GM12878 (cell line): ENCODE measurements at regions not wholly inside any gene's neighbourhood (a gene's known extent, or its start where the extent isn't known, plus 50 kb on each side); places are given as distances from the start of the nearest gene placed in this dataset.

Experiments
- ATAC-seq: fragments of 200-7000 bp; cut with Tn5 transposase; 3 replicates; pipeline ENCODE4 v1.9.1; 2020; ENCODE audit warnings: mild to moderate bottlenecking, moderate library complexity
- BruUV-seq: library from RNA; stranded (reverse); fragments of 400-500 nt; replicated peaks from 2 replicates; lab custom pipeline; 2021; lab: Mats Ljungman, UMichigan
- CTCF ChIA-PET: fragments of 300-600 bp; sonication (Branson Sonifier 250); formaldehyde crosslinking; extraction: SDS; loops from one replicate; lab custom pipeline; 2021; ENCODE audit warnings: inconsistent platforms; lab: Yijun Ruan, JAX
- POLR2A ChIA-PET: fragments of 350-600 bp; formaldehyde crosslinking; extraction: SDS; loops from one replicate; lab custom pipeline; 2021; ENCODE audit warnings: inconsistent platforms; lab: Charles Lee
- RAD21 ChIA-PET: fragments of 300-600 bp; sonication (Branson Sonifier 250); formaldehyde crosslinking; loops from one replicate; lab custom pipeline; 2023; ENCODE audit warnings: antibody characterized with exemption; ENCODE audit not compliant: unreplicated experiment; lab: Charles Lee
- SMC1A ChIA-PET: fragments of 300-600 bp; sonication (Branson Sonifier 250); formaldehyde crosslinking; loops from one replicate; lab custom pipeline; 2023; ENCODE audit not compliant: unreplicated experiment, uncharacterized antibody; lab: Charles Lee
- DNase-seq: peaks from one replicate; pipeline ENCODE4 v3.0.0-alpha.2; 2011; ENCODE audit warnings: low read depth, low spot score
- FAIRE-seq: peaks from 3 replicates; lab custom pipeline; 2011; peaks lifted over from hg19 to GRCh38; lab: Jason Lieb, UNC
- H2AFZ ChIP-seq: 2 replicates; pipeline ENCODE4 v1.6.0; 2011; ENCODE audit warnings: low read depth, low read length, control low read depth; ENCODE audit not compliant: control insufficient read depth
- H3K27ac ChIP-seq: 2 replicates; pipeline ENCODE4 v1.5.1; 2011; ENCODE audit warnings: control low read depth; ENCODE audit not compliant: control insufficient read depth, insufficient read depth
- H3K27me3 ChIP-seq, 2 experiments: replicated peaks in 1 of 2; 2 replicates each; pipeline versions ENCODE4 v1.6.0 to v1.6.1; 2011; ENCODE audit warnings: low read length in 1 of 2; ENCODE audit not compliant: control insufficient read depth in 2 of 2, insufficient read depth in 2 of 2
- H3K36me3 ChIP-seq, 2 experiments: 2 replicates each; pipeline ENCODE4 v1.5.1; 2011; ENCODE audit warnings: low read length in 1 of 2; ENCODE audit not compliant: control insufficient read depth in 2 of 2, insufficient read depth in 2 of 2
- H3K4me1 ChIP-seq: 2 replicates; pipeline ENCODE4 v1.6.1; 2011; ENCODE audit warnings: mild to moderate bottlenecking, low read length, moderate library complexity, mixed read lengths; ENCODE audit not compliant: control insufficient read depth, insufficient read depth
- H3K4me2 ChIP-seq: 2 replicates; pipeline ENCODE4 v1.6.0; 2011; ENCODE audit warnings: control low read depth; ENCODE audit not compliant: control insufficient read depth, insufficient read depth
- H3K4me3 ChIP-seq: fragments of 200-600 bp; sonication (generic); 2 replicates; pipeline ENCODE4 v1.5.1; 2016
- H3K79me2 ChIP-seq: 2 replicates; pipeline ENCODE4 v1.6.0; 2011; ENCODE audit warnings: low read length; ENCODE audit not compliant: control insufficient read depth, insufficient read depth
- H3K9ac ChIP-seq: 2 replicates; pipeline ENCODE4 v1.8.0; 2011; ENCODE audit warnings: low read length, control low read depth, mixed read lengths; ENCODE audit not compliant: control insufficient read depth, insufficient read depth
- H3K9me3 ChIP-seq: replicated peaks from 3 replicates; pipeline ENCODE4 v1.5.1; 2011; ENCODE audit warnings: mild to moderate bottlenecking, low read length; ENCODE audit not compliant: control insufficient read depth, insufficient read depth
- H4K20me1 ChIP-seq: 2 replicates; pipeline ENCODE4 v1.6.0; 2011; ENCODE audit not compliant: control insufficient read depth, insufficient read depth
- ASH2L ChIP-seq: fragments of 300-600, 200-600 bp; sonication (generic); IDR thresholded peaks from 2 replicates; pipeline ENCODE4 v1.6.1; 2017; ENCODE audit warnings: low read depth, mild to moderate bottlenecking, borderline replicate concordance
- BACH1 ChIP-seq: fragments of 450-650 bp; IDR thresholded peaks from 2 replicates; pipeline ENCODE4 v1.6.1; 2017; ENCODE audit warnings: mild to moderate bottlenecking, borderline replicate concordance
- CREM ChIP-seq: IDR thresholded peaks from 2 replicates; pipeline ENCODE4 v1.6.1; 2014; ENCODE audit warnings: antibody characterized with exemption, low read depth
- ESRRA ChIP-seq: IDR thresholded peaks from 2 replicates; pipeline ENCODE4 v1.6.1; 2012; ENCODE audit warnings: mild to moderate bottlenecking, low read length, improper control_type of control experiment
- HDAC6 ChIP-seq: fragments of 200-600 bp; sonication (generic); IDR thresholded peaks from one replicate; pipeline ENCODE4 v1.8.0; 2017; ENCODE audit warnings: antibody characterized with exemption; ENCODE audit not compliant: unreplicated experiment
- IKZF1 ChIP-seq: fragments of 450-650 bp; conservative IDR thresholded peaks from 2 replicates; pipeline ENCODE4 v1.6.1; 2017; ENCODE audit warnings: antibody characterized with exemption, mild to moderate bottlenecking
- JUNB ChIP-seq: IDR thresholded peaks from 2 replicates; pipeline ENCODE4 v1.6.1; 2016; ENCODE audit warnings: antibody characterized with exemption, mild to moderate bottlenecking
- KAT2A ChIP-seq: conservative IDR thresholded peaks from 2 replicates; pipeline ENCODE4 v1.6.1; 2011; ENCODE audit warnings: low read depth, low read length; ENCODE audit not compliant: control insufficient read depth
- MEF2A ChIP-seq: IDR thresholded peaks from 2 replicates; pipeline ENCODE4 v1.6.1; 2011; ENCODE audit warnings: low read depth, mild to moderate bottlenecking, low read length, moderate library complexity; ENCODE audit not compliant: insufficient read depth
- NRF1 ChIP-seq: conservative IDR thresholded peaks from 2 replicates; pipeline ENCODE4 v1.6.1; 2011; ENCODE audit warnings: mild to moderate bottlenecking, low read depth, low read length, improper control_type of control experiment
- PML ChIP-seq: IDR thresholded peaks from 2 replicates; pipeline ENCODE4 v1.6.1; 2012; ENCODE audit warnings: low read length, inconsistent platforms
- RBBP5 ChIP-seq: fragments of 200-600 bp; sonication (generic); conservative IDR thresholded peaks from 2 replicates; pipeline ENCODE4 v1.6.1; 2016
- SIN3A ChIP-seq: IDR thresholded peaks from 2 replicates; pipeline ENCODE4 v1.6.1; 2012; ENCODE audit warnings: low read depth, low read length, improper control_type of control experiment
- SRF ChIP-seq, 2 experiments: IDR thresholded peaks; 2 replicates each; pipeline ENCODE4 v1.6.1; 2011; ENCODE audit warnings: low read depth in 2 of 2, low read length in 2 of 2, mild to moderate bottlenecking in 1 of 2, moderate library complexity in 1 of 2
- WGBS: methylation state at CpG from one replicate; pipeline ENCODE4 v1.1.6; 2016; ENCODE audit warnings: low lambda C conversion rate; ENCODE audit not compliant: insufficient replicate concordance, insufficient coverage; ENCODE audit errors: missing lambda C conversion rate; 5-methylcytosine and 5-hydroxymethylcytosine counted together
- in situ Hi-C: fragments of 300-500 bp; cut with MboI; formaldehyde crosslinking; loops from 9 replicates; pipeline ENCODE4 v1.14.3; 2018; ENCODE audit warnings: mixed read lengths
- intact Hi-C: fragments of 100-400 bp; cut with micrococcal nuclease; formaldehyde crosslinking; loops from one replicate; pipeline ENCODE4 v1.14.2; 2022; ENCODE audit not compliant: unreplicated experiment
- TF ChIP-seq, protein P1 (sequence below): IDR thresholded peaks from 2 replicates; pipeline ENCODE4 v1.6.1; 2011; ENCODE audit warnings: borderline replicate concordance, low read depth, mild to moderate bottlenecking, moderate library complexity, low read length; ENCODE audit not compliant: insufficient read depth, poor library complexity, severe bottlenecking
- TF ChIP-seq, protein P2 (sequence below): fragments of 450-650 bp; IDR thresholded peaks from 2 replicates; pipeline ENCODE4 v1.6.1; 2017; ENCODE audit warnings: mild to moderate bottlenecking, moderate library complexity

DNA sequence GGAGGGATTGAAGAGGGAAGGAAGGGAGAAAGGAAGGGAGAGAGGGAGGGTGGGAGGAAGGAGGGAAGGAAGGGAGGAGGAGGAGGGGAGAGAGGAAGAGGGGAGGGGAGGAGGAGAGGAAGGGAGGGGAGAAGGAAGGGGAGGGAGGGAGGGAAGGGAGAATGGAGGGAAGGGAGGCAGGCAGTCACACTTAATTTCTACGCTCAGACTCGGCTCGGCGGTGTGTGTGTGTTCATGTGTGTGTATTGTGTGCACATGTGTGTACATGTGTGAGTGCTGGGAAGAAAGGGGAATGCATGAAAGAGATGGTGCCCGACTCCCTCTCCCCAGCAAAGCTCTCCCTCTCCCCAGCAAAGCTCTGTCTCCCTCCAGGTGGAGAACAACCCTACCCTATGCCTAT, 79.1 kb upstream of the AFDN start:
- ChIA-PET POLR2A (no interaction called here), RAD21 (no interaction called here), SMC1A (no interaction called here), CTCF (no interaction called here)
- BruUV-seq = no TSS peak
- Histone ChIP-seq H3K27me3 (peaks cover 0 to 1% of the 10 kb centered on the region in 2 experiments; a peak in 3 of 4 replicates), H3K9me3 (no peaks in the 10 kb centered on the region), H3K4me1 (no peaks in the 10 kb centered on the region), H2AFZ (no peak overlapping the region), H3K27ac (no peak overlapping the region), H3K9ac (no peak overlapping the region), H3K36me3 (no peaks in the 10 kb centered on the region), H3K4me3 (no peak overlapping the region), H4K20me1 (no peaks in the 10 kb centered on the region), H3K79me2 (no peaks in the 10 kb centered on the region), H3K4me2 (no peak overlapping the region)
- ATAC-seq (no peak), FAIRE-seq (no peak), DNase-seq (no peak)
- TF ChIP-seq BACH1 = no peak
- TF ChIP-seq RBBP5 = no peak
- TF ChIP-seq CREM = no peak
- TF ChIP-seq, protein P1, sequence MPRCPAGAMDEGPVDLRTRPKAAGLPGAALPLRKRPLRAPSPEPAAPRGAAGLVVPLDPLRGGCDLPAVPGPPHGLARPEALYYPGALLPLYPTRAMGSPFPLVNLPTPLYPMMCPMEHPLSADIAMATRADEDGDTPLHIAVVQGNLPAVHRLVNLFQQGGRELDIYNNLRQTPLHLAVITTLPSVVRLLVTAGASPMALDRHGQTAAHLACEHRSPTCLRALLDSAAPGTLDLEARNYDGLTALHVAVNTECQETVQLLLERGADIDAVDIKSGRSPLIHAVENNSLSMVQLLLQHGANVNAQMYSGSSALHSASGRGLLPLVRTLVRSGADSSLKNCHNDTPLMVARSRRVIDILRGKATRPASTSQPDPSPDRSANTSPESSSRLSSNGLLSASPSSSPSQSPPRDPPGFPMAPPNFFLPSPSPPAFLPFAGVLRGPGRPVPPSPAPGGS = no peak
- no peak for TF ChIP-seq MEF2A
- TF ChIP-seq JUNB = no peak
- no peak for TF ChIP-seq SIN3A
- TF ChIP-seq ESRRA = no peak
- no peak for TF ChIP-seq ASH2L
- TF ChIP-seq, protein P2, sequence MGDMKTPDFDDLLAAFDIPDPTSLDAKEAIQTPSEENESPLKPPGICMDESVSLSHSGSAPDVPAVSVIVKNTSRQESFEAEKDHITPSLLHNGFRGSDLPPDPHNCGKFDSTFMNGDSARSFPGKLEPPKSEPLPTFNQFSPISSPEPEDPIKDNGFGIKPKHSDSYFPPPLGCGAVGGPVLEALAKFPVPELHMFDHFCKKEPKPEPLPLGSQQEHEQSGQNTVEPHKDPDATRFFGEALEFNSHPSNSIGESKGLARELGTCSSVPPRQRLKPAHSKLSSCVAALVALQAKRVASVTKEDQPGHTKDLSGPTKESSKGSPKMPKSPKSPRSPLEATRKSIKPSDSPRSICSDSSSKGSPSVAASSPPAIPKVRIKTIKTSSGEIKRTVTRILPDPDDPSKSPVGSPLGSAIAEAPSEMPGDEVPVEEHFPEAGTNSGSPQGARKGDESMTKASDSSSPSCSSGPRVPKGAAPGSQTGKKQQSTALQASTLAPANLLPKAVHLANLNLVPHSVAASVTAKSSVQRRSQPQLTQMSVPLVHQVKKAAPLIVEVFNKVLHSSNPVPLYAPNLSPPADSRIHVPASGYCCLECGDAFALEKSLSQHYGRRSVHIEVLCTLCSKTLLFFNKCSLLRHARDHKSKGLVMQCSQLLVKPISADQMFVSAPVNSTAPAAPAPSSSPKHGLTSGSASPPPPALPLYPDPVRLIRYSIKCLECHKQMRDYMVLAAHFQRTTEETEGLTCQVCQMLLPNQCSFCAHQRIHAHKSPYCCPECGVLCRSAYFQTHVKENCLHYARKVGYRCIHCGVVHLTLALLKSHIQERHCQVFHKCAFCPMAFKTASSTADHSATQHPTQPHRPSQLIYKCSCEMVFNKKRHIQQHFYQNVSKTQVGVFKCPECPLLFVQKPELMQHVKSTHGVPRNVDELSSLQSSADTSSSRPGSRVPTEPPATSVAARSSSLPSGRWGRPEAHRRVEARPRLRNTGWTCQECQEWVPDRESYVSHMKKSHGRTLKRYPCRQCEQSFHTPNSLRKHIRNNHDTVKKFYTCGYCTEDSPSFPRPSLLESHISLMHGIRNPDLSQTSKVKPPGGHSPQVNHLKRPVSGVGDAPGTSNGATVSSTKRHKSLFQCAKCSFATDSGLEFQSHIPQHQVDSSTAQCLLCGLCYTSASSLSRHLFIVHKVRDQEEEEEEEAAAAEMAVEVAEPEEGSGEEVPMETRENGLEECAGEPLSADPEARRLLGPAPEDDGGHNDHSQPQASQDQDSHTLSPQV = no peak
- TF ChIP-seq KAT2A = no peak
- no peak for TF ChIP-seq IKZF1
- no peak for TF ChIP-seq HDAC6
- TF ChIP-seq SRF (IDR thresholded peaks at IDR 0.05; ENCODE audit: low read depth in 2 of 2, low read length in 2 of 2) = no peak
- TF ChIP-seq NRF1 = no peak
- no peak for TF ChIP-seq PML
- intact Hi-C loops (no loop called here), in situ Hi-C loops (no loop called here)
- WGBS = 24% methylated on average over 5 of the region's 5 CpGs
